Jurkat, Clone E6-1 (cell line): ENCODE measurements at regions not wholly inside any gene's neighbourhood (a gene's known extent, or its start where the extent isn't known, plus 50 kb on each side); places are given as distances from the start of the nearest gene placed in this dataset.
"Not testable (repeated sequence)": the region's sequence is repeated elsewhere in the genome, so short reads cannot be mapped to it uniquely, and the experiment has no call there.

Experiments
- DNase-seq: peaks from one replicate; pipeline ENCODE4 v3.0.0-alpha.2; 2011; ENCODE audit warnings: low read depth, low spot score
- H3K4me3 ChIP-seq: 2 replicates; pipeline ENCODE4 v1.5.1; 2011; ENCODE audit warnings: mild to moderate bottlenecking, low read length, control low read depth, moderate library complexity

DNA sequence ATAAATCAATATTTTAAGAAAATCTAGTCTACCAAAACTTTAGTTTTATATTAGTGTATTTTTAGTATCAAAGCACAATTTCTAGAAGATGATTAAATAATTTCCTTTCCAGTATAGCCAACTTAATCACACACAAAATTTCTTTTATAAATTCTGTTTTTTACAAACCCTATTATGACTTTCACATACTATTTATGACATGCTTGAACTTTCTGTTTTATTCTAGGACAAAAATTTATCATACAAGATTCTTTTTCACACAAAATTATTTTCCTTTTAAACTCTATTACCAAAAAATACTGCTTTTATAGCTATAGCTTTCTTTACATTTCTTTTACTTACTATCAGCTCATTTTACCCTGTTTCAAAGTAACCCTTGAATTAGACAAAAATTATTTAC, 149.5 kb downstream of the OR13H1 start:
- DNase-seq: no peak

DNA sequence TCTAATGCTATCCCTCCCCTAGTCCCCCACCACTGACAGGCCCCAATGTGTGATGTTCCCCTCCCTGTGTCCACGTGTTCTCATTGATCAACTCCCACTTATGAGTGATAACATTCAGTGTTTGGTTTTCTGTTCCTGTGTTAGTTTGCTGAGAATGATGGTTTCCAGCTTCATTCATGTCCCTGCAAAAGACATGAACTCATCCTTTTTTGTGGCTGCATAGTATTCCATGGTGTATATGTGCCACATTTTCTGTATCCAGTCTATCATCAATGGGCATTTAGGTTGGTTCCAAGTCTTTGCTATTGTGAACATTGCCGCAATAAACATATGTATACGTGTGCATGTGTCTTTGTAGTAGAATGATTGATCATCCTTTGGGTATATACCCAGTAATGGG, 153.1 kb downstream of the OR13H1 start:
- not testable (repeated sequence) for DNase-seq, H3K4me3 ChIP-seq

More for the DNA sequence above, 149.5 kb downstream of the OR13H1 start:
- no peak overlapping the region for H3K4me3 ChIP-seq

DNA sequence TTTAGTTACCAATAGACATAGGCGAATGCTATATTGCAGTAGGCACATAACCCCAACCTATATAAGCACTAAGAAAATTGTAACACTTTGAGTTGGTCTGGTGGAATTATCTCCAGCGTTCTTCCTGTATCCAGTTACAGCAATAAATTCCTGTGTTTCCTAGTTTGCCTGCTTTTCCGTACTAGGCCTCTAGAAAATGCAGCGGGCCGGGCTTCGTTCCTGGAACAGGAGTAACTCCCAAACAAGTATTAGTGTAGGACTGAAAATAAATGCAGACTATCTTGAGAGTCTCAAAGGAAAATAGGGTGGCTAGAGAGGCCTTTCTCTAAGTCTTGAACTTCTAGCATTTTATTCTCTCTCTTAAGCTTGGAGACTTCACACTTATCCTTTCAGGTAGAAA, 159.8 kb downstream of the OR13H1 start:
- DNase-seq: no peak
- no peak overlapping the region for H3K4me3 ChIP-seq

DNA sequence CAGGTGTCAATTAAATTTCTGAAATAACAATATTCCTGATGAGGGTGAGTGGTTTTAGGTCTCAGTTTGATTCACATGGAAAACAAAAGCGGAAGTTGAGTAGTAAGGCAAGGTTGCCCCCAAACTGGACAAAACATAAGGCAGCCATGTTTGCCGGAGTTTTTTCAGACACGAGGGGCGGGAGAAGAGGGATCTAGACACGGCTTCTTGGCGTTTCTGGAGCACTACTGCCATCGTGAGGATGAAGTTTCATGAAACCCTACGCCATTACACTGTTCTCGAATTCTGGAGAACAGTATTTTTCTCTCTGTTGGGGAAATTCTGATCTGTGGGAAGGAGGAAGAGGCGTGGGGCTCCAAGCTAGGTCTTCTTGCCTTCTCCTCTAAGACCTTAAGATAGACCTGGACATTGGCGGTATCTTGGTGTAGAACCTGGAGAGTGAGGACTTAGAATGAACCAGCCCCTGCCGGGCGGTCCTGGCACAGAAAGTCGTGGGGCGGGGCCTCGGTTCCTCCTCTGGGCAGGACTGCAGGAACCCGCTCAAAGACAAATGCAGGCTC, 160.3 kb downstream of the OR13H1 start:
- peak; percentile 14 for DNase-seq
- H3K4me3 ChIP-seq: no peak overlapping the region

DNA sequence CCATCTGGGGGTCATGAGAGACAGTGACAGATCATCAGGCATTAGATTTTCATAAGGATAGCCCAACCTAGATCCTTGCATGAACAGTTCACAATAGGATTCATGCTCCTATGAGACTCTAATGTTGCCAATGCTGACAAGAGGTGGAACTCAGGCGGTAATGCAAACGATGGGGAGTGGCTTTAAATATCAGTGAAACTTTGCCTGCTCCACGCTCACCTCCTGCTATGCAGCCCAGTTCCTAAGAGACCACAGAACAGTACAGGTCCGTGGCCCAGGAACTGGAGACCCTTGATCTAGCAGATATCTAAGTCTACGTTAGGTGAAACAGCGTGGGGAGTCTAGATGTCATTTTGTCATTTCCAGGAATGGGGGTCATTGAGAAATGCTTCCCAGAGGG, 165.7 kb downstream of the OR13H1 start:
- no peak for DNase-seq
- no peak overlapping the region for H3K4me3 ChIP-seq

DNA sequence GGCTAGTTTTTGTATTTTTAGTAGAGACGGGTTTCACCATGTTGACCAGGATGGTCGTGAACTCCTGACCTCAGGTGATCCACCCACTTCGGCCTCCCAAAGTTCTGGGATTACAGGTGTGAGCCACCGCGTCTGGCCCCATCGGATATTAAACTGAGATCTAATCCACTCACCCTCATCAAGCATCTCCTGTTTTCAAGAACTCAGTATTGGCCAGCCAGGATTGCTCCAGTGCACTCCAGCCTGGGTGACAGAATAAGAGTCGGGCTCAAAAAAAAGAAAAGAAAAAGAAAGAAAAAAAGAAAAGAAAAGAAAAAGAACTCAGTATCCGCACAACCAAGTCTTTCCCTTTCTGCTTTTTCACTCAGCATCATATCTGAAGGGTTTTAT, 167.6 kb downstream of the OR13H1 start:
- DNase-seq: no peak
- no peak overlapping the region for H3K4me3 ChIP-seq

DNA sequence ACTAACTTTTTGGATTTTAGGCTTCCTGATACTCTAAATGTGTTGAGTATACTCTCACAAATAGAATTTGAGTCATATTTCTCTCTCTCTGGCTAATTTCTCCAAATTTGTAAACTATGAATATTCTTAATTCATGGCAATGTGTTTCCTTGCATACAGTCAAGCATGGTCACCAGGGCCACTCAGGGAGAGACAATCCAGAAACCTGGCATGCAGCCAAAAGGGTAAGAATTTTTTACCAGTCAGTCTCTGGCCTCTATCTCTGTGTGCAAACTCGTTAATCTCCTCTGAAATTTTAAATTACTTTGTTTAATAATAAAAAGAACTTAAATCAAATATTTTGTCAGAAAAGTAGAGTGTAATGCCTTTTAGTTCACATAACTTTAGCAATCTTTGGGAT, 179.8 kb downstream of the OR13H1 start:
- no peak for DNase-seq
- H3K4me3 ChIP-seq: no peak overlapping the region

DNA sequence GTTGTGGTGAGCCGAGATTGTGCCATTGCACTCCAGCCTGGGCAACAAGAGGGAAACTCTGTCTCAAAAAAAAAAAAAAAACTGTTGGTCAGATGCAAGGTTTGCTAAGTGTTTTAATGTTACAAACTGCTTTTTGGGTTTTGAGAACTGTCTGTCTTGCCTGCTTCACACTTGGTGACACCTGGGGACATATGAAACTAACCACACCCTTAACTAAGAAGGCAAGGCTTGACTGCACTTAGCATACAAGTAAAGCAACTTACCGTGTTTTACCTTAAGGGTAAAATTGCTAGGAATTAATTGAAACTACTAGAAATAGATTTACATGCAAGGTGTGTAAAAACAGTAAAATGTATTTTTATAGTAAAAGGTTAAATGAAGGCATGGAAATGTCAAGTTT, 180.4 kb downstream of the OR13H1 start:
- H3K4me3 ChIP-seq: no peak overlapping the region
- DNase-seq: no peak

DNA sequence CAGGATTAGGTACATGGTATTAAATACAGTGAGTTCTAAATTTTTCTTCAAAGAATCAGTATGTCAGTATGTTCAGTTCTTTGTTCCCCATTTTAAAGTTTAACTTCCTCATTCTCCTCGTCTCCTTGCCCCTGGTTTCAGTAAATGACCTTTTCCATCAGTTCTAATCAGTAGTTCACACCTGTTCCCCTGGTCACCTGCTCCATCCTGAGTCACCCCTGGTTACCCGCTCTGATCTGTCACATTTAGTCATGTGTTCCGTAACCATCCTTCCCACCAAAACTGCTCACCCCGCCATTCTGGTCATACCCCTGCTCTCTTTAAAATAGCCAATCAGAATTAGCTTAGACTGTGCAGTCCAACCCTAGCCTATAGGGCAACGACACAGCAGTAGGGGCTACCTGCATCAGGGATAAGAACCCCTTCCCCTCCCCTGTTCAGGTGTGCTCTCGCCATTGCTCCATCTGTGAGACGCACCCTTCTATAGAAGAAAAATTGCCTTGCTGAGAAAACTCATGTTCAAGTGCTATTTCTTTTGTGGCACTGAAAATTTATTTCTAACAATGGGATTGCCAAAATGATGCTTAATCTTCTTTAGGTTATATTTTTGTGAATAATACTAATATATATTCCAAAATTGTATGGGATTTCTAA, 181.3 kb downstream of the OR13H1 start:
- DNase-seq: no peak
- no peak overlapping the region for H3K4me3 ChIP-seq

DNA sequence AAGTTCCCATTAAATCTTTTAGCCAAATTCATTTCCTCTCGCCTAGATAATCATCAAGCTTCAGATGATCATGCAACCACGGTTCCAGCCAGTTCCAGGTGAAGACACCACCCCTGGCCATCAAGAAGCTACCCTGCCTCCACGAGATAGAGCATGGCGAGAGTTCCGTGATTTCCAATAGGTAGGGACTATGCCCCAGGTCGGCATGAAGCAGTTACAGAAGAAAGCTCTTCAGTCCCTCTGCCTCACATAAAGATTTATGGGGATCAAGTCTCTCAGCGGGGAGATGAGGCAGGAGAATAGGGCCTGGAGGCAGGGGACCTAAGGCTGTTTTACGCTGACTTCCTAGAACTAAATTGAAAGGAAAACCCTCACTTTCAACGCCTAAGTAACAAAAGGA, 183.9 kb downstream of the OR13H1 start:
- H3K4me3 ChIP-seq: no peak overlapping the region
- DNase-seq: no peak

DNA sequence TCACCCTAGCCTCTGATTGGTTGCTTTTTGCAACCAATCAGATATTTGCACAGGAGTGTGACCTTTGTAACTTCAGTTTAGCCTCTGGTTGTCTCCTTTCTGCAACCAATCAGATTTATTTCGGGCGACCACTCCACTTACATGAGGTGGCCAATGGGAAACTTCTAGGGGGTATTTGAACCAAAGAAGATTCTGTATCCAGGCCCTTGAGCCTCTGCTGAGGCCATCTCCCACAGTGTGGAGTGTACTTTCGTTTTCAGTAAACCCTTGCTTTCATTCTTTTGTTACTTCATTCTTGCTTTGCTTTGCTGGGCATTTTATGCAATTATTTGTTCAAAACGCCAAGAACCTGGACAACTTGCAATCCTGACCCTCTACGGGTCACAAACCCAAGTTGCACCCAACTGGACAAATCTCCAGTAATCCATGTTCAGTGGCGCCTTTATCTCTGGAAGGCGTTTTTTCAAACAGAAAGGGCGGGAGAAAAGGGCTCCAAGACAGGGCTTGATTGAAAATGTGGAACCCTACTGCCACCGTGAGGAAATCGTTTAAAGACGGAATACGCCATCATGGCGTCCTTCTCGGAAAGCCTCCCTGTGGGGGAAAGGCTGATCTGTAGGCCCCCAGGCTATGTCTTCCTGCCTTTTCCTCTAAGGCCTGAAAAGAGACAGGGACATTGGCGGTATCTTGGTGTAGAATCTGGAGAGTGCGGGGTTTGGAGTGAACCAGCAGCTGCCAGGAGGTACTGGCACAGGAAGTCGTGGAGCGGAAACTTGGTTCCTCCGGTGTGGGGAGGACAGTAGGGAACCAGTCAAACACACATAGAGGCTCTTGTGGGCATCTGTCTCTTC, 184.6 kb downstream of the OR13H1 start:
- H3K4me3 ChIP-seq: no peak overlapping the region
- no peak for DNase-seq

DNA sequence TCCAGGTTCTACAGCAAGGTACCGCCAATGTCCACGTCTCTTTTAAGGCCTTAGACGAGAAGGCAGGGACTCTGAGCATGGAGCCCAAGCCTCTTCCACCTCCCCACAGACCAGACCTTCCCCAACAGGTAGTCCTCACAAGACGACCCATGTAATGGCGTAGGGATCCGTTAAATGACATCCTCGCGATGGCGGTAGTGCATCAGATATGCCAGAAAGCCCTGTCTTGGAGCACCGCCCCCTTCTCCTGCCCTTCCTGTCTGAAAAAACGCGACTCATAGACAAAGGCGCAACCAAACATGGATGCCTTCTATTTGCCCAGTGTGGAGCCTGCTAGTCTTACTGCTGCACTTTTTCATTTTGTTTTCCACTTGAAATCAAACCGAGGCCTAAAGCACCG, 185.4 kb downstream of the OR13H1 start:
- no peak for DNase-seq

DNA sequence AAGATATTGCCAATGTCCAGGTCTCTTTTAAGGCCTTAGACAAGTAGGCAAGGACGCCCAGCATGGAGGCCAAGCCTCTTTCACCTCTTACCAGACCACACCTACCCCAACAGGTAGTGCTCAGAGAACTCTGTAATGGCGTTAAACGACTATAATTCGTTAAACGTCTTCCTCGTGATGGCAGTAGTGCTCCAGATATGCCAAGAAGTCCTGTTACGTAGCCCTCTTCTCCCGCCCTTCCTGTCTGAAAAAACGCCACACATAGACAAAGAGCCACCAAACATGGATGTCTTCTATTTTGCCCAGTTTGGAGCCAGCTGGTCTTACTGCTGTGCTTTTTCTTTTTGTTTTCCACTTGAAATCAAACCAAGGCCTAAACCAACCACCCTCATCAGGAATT, 190.7 kb downstream of the OR13H1 start:
- no peak for DNase-seq
- no peak overlapping the region for H3K4me3 ChIP-seq

More for the DNA sequence above, 185.4 kb downstream of the OR13H1 start:
- no peak overlapping the region for H3K4me3 ChIP-seq

DNA sequence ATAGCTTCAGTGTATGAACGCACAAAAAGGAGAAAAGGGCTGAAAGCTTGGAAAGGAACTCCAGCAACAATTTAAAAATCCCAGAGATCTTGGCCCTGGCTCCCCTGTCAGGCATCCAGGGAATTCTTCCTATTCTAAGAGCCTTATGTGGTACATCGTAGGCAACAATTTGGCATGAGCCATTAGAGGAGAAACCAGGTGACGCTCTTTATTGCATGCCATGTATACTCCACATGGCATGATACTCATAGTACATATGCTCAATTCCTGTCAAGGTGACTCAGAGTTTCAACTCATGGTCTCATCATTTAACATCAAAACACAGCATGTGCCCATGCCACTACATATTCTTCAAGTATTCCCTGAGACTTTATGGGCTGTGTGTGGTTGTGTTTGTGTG, 191.3 kb downstream of the OR13H1 start:
- no peak overlapping the region for H3K4me3 ChIP-seq
- DNase-seq: no peak

DNA sequence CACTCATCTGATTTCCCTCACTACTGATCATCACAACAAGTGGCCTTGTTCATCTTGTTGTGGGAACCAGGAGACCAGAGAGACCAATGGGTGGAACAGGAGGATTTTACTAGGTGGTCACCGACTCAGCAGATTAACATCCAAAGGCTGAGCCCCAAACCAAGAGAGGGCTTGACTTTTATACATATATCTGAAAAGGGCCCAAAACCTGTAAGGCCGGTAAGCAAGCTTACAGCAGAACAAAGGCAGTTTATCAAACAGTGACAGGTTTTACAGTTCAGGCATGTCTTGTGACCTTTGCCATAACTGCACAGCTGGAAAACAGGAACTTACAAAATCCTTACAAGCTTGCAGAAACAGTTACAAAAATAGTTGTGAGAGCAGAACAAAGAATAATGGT, 195.9 kb downstream of the OR13H1 start:
- DNase-seq: no peak
- no peak overlapping the region for H3K4me3 ChIP-seq

DNA sequence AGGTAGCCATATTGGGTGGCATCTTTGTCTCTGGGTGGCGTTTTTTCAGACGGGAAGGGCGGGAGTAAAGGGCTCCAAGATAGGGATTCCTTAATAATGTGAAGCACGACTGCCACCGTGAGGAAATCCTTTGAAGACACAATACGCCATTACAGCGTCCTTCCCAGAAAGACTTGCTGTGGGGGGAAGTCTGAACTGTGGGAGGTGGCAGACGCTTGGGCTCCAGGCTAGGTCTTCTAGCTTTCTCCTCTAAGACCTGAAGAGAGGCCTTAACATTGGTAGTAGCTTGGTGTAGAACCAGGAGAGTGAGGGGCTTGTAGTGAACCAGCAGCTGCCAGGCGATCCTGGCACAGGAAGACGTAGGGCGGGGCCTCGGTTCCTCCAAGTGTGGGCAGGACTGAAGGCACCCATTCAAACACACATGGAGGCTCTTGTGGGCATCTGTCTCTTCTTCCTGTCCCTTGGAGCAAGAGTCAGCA, 197.3 kb downstream of the OR13H1 start:
- no peak for DNase-seq
- H3K4me3 ChIP-seq: no peak overlapping the region

DNA sequence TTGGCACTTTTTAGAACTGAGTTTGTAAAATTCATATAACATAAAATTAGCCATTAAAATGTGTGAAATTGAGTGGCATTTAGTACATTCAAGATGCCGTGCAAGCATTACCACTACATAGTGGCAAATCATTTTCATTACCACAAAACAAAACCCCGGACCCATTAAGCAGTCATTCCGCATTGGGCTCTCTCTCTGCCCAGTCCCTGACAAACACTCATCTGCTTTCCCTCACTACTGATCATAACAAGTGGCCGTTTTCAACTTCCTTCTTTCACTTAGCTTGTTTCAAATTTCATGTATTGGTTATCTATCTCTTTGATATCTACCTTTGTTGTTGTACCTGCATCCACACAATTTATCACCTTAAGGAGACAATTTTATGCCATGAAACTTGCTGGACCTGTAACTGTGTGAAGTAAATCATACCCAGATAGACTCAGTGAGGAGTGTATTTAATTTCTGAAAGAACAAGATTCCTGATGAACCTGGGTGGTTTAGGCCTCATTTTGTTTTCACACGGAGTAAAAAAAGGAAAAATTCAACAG, 202.1 kb downstream of the OR13H1 start:
- H3K4me3 ChIP-seq: no peak overlapping the region
- DNase-seq: no peak

DNA sequence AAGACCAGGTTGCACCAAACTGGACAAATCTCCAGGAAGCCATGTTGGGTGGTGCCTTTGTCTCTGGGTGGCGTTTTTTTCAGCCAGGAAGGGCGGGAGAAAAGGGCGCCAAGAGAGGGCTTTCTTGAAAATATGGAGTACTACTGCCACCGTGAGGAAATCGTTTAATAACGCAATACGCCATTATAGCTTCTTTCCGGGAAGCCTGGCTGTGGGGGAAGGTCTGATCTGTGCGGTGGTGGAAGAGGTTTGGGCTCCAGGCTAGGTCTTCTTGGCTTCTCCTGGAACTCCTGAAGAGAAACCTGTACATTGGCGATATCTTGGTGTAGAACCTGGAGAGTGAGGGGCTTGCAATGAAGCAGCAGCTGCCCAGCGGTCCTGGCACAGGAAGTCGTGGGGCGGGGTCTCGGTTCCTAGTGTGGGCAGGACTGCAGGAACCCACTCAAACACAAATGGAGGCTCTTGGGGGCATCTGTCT, 202.7 kb downstream of the OR13H1 start:
- peak; percentile 30 for DNase-seq
- no peak overlapping the region for H3K4me3 ChIP-seq

DNA sequence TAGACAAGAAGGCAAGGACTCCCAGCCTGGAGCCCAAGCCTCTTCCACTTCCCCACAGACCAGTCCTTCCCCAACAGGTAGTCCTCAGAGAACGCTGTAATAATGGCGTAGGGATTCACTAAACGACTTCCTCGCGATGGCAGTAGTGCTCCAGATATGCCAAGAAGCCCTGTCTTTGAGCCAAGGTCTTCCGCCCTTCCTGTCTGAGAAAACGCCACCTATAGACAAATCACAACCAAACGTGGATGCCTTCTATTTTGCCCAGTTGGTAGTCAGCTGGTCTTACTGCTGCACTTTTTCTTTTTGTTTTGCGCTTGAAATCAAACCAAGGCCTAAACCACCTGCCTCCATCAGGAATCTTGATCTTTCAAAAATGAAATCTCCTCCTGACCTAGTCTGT, 203.3 kb downstream of the OR13H1 start:
- no peak for DNase-seq
- no peak overlapping the region for H3K4me3 ChIP-seq
